Loucy (cell line): ENCODE measurements at regions not wholly inside any gene's neighbourhood (a gene's known extent, or its start where the extent isn't known, plus 50 kb on each side); places are given as distances from the start of the nearest gene placed in this dataset.

Experiments
- H2AFZ ChIP-seq: fragments of 200-600 bp; sonication (generic); 2 replicates; pipeline ENCODE4 v1.6.0; 2016; ENCODE audit warnings: antibody characterized with exemption, mild to moderate bottlenecking, low read length, moderate library complexity
- H3F3A ChIP-seq: fragments of 200-600 bp; 2 replicates; pipeline ENCODE4 v1.6.0; 2016; ENCODE audit warnings: antibody characterized with exemption, low read depth, mild to moderate bottlenecking
- H3K27me3 ChIP-seq: fragments of 200-600 bp; sonication (generic); 2 replicates; pipeline ENCODE4 v1.6.1; 2014; ENCODE audit warnings: low read length, mild to moderate bottlenecking; ENCODE audit not compliant: insufficient read depth, poor library complexity, severe bottlenecking
- H3K36me3 ChIP-seq: fragments of 200-600 bp; sonication (generic); 2 replicates; pipeline ENCODE4 v1.6.1; 2016; ENCODE audit warnings: low read length; ENCODE audit not compliant: insufficient read depth
- H3K4me1 ChIP-seq: fragments of 200-600 bp; sonication (generic); 2 replicates; pipeline ENCODE4 v1.5.1; 2014; ENCODE audit warnings: low read length, mild to moderate bottlenecking; ENCODE audit not compliant: insufficient read depth, poor library complexity, severe bottlenecking
- H3K4me2 ChIP-seq: fragments of 200-600 bp; sonication (generic); 2 replicates; pipeline ENCODE4 v1.6.0; 2014; ENCODE audit warnings: antibody characterized with exemption, low read length, low read depth, mild to moderate bottlenecking; ENCODE audit not compliant: poor library complexity, severe bottlenecking
- H3K4me3 ChIP-seq: fragments of 200-600 bp; sonication (generic); 2 replicates; pipeline ENCODE4 v1.5.1; 2014; ENCODE audit warnings: low read length, mild to moderate bottlenecking, mixed read lengths; ENCODE audit not compliant: poor library complexity, severe bottlenecking
- H3K79me2 ChIP-seq: fragments of 200-600 bp; sonication (generic); 2 replicates; pipeline ENCODE4 v1.6.1; 2014; ENCODE audit warnings: low read length; ENCODE audit not compliant: insufficient read depth
- H3K9ac ChIP-seq: fragments of 200-600 bp; sonication (generic); 2 replicates; pipeline ENCODE4 v1.6.0; 2014; ENCODE audit warnings: mild to moderate bottlenecking, low read depth, low read length, moderate library complexity; ENCODE audit not compliant: poor library complexity, severe bottlenecking
- H3K9me2 ChIP-seq: fragments of 200-600 bp; sonication (generic); replicated peaks from 2 replicates; pipeline ENCODE4 v1.6.1; 2016; ENCODE audit warnings: low read depth, low read length, mixed read lengths
- H3K9me3 ChIP-seq: fragments of 200-600 bp; sonication (generic); 2 replicates; pipeline ENCODE4 v1.6.1; 2014; ENCODE audit warnings: mild to moderate bottlenecking, antibody characterized with exemption, low read length, low read depth; ENCODE audit not compliant: insufficient read depth
- H4K20me1 ChIP-seq: fragments of 200-600 bp; sonication (generic); 2 replicates; pipeline ENCODE4 v1.6.0; 2014; ENCODE audit warnings: antibody characterized with exemption, low read length, mild to moderate bottlenecking; ENCODE audit not compliant: insufficient read depth, poor library complexity, severe bottlenecking
- CTCF ChIP-seq: fragments of 200-600 bp; sonication (generic); conservative IDR thresholded peaks from 2 replicates; pipeline ENCODE4 v1.5.1; 2014; ENCODE audit warnings: mild to moderate bottlenecking, antibody characterized with exemption, low read length
- EZH2phosphoT487 ChIP-seq: fragments of 200-600 bp; IDR thresholded peaks from 2 replicates; pipeline ENCODE4 v1.6.1; 2018; ENCODE audit warnings: antibody characterized with exemption, mild to moderate bottlenecking, moderate library complexity, borderline replicate concordance

GRCh38 chr1:88101041-88101440 lies 583.0 kb upstream of the PKN2 start:
- TF ChIP-seq EZH2phosphoT487, result no peak
- TF ChIP-seq CTCF, result no peak
- Histone ChIP-seq H4K20me1 (no peaks in the 10 kb centered on the region), H3K4me1 (no peaks in the 10 kb centered on the region), H3K9me2 (no peaks in the 10 kb centered on the region), H2AFZ (no peak overlapping the region), H3K4me3 (no peak overlapping the region), H3K4me2 (no peak overlapping the region), H3F3A (no peaks in the 10 kb centered on the region), H3K9me3 (no peaks in the 10 kb centered on the region), H3K36me3 (no peaks in the 10 kb centered on the region), H3K79me2 (no peaks in the 10 kb centered on the region), H3K27me3 (no peaks in the 10 kb centered on the region), H3K9ac (no peak overlapping the region)

- H3K4me1 ChIP-seq, result no peaks in the 10 kb centered on the region
- H3K36me3 ChIP-seq, result no peaks in the 10 kb centered on the region
- H3K79me2 ChIP-seq, result no peaks in the 10 kb centered on the region
- no peak overlapping the region for H2AFZ ChIP-seq
- H3K4me3 ChIP-seq, result no peak overlapping the region
- H3K9me3 ChIP-seq, result no peaks in the 10 kb centered on the region
- H3K9me2 ChIP-seq, result no peaks in the 10 kb centered on the region
- H4K20me1 ChIP-seq, result no peaks in the 10 kb centered on the region
- H3F3A ChIP-seq, result no peaks in the 10 kb centered on the region
- H3K9ac ChIP-seq, result no peak overlapping the region
- no peak for TF ChIP-seq CTCF
- TF ChIP-seq EZH2phosphoT487, result no peak
- no peak overlapping the region for H3K4me2 ChIP-seq
- H3K27me3 ChIP-seq, result no peaks in the 10 kb centered on the region
Measured at GRCh38 chr1:88104236-88104635, 579.8 kb upstream of the PKN2 start.

GRCh38 chr1:88104886-88105285 lies 579.2 kb upstream of the PKN2 start:
- Histone ChIP-seq H3K36me3 (no peaks in the 10 kb centered on the region), H3K27me3 (no peaks in the 10 kb centered on the region), H3F3A (no peaks in the 10 kb centered on the region), H3K4me2 (no peak overlapping the region), H3K9ac (no peak overlapping the region), H3K9me2 (no peaks in the 10 kb centered on the region), H4K20me1 (no peaks in the 10 kb centered on the region), H3K9me3 (no peaks in the 10 kb centered on the region), H3K4me1 (no peaks in the 10 kb centered on the region), H2AFZ (no peak overlapping the region), H3K4me3 (no peak overlapping the region), H3K79me2 (no peaks in the 10 kb centered on the region)
- TF ChIP-seq EZH2phosphoT487 (no peak), CTCF (no peak)
